GM21825 (cell line): ENCODE measurements at regions not wholly inside any gene's neighbourhood (a gene's known extent, or its start where the extent isn't known, plus 50 kb on each side); places are given as distances from the start of the nearest gene placed in this dataset.
"Not testable (repeated sequence)": the region's sequence is repeated elsewhere in the genome, so short reads cannot be mapped to it uniquely, and the experiment has no call there.

Experiments used
- ATAC-seq: cut with Tn5 transposase; IDR thresholded peaks from one replicate; pipeline ENCODE4 v1.9.1; 2021; ENCODE audit warnings: mild to moderate bottlenecking, moderate library complexity; ENCODE audit not compliant: unreplicated experiment

GRCh38 chr1:219038398-219038797, 135.3 kb upstream of the LYPLAL1 start:
- no peak for ATAC-seq

DNA sequence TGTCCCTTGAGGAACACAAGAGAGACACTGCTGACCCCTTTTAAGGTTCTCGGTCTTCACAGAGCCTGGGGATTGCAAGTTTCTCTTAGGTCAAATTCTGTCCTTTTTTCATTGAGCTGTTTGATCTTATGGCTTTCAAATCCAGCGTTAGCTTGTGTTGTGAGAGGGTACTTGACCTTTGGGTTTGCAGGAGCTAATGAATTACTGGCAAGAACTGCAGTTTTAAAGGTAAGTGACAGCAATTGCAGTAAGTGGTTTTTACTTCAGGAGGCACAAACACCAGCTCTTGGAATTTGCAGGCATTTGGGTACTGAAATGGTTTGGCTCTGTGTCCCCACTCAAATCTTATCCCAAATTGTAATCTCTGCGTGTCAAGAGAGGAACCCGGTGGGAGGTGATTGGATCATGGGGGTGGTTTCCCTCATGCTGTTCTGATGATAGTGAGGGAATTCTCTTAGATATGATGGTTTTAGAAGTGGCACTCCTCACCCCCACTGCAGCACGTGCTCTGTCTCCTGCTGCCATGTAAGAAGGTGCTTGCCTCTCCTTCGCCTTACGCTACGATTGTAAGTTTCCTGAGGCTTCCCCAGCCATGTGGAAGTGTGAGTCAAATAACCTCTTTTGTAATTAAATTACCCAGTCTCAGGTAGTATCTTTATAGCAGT, 134.5 kb upstream of the LYPLAL1 start:
- no peak for ATAC-seq

- no peak for ATAC-seq
These were observed 134.0 kb upstream of the LYPLAL1 start for GRCh38 chr1:219039682-219040154.

- no peak for ATAC-seq
These were observed 133.4 kb upstream of the LYPLAL1 start for GRCh38 chr1:219040291-219040690.

DNA sequence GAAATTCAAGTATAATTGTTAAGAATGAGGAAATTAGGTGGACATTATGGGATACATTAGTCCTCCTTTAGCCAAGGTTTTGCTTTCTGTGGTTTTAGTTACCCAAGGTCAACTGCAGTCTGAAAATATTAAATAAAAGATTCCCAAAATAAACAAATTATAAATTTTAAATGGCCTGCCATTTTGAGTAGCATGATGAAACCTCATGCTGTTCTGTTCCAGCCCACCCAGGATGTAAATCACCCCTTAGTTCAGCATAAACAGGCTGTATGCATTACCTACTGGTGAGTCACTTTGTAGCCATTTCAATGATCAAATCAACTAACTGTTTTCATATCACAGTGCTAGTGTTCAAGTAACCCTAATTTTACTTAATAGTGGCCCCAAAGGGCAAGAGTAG, 132.5 kb upstream of the LYPLAL1 start:
- ATAC-seq, result no peak

DNA sequence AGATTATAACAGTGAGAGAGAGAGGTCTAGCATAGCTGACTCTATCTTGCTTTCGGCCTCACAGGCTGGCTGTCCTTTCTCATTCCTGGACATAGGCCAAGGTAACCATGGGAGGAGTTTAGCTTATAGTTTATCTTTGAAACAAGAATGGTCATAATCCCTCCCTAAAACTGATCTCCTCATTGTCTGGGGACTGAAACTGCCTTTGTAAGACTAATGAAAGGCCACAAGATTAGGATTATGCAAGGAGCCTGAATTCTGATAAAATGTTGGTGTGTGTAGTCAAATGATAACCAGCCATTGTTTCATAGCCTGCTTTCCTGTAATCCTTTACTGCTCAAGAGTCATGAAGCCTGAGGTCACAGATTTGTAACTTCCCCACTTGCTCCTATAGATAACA, 131.9 kb upstream of the LYPLAL1 start:
- ATAC-seq, result no peak

DNA sequence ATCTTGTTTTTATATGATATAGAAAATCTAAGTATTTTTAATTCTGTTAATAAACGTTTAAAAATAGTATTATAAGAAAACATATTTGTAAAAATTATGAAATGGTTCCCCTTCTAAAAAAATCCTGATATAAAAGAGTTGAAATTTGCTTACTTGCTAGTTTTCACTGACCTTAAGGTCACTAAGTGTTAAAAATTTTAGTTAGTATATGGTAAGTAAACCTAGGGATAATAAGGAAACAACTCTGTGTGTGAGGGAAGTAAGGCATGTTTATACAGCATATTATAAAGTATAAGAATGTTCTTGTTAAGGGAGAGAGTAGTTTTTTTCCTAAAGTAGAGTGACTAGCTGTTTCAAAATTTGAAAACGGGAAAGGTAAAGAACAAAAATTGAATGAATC, 130.9 kb upstream of the LYPLAL1 start:
- no peak for ATAC-seq

GRCh38 chr1:219045246-219045645, 128.4 kb upstream of the LYPLAL1 start:
- no peak for ATAC-seq

DNA sequence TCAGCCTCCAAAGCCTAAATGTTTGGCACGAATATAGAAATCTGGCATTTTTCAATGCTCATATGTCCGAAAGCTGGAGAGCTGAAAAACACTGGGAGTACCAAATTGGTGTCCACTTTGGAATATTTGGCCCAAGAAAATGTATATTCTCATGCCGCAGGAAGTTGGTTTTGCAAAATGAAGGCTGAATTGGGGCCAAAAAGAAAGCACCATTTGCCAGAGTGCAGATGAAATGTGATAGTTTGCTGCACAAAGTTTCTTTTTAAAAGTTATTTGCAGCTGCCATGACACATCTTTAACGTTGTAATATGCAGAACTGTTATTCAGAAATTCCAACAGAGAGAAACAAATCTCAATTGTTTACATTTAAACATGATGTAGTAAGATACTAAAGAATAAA, 124.2 kb upstream of the LYPLAL1 start:
- ATAC-seq, result no peak

DNA sequence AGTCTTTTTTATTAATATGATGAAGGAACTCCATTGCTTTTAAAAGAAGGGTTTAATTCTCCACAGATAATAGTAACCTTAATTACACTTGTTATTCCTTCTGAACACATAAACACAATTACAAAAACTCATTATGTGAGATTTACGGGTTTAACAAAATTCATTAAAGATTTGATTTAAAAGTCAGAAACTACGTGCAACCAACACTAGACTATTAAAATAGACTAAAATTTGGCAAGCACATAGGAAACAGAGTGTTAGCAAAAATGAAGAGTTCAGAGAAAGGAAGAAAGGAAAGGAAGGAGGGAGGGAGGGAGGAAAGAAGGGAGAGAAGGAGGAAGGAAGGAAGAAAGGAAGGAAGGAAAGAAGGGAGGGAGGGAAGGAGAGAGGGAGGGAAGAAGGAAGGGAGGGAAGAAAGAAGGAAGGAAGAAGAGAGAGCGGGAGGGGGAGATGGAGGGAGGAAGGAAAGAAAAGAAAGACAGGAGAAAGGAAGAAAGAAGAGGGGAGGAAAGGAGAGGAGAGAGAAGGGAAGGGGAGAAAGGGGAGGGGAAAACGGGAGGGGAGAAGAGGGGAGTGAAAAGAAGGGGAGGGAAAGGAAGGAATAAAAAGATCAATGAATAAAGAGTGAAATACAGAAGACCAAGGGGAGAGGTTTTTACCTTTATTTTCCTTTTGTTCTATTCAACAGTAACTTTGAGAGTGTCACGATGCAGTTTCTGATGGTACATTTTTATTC, 123.4 kb upstream of the LYPLAL1 start:
- ATAC-seq, result no peak

GRCh38 chr1:219050822-219051125, 122.9 kb upstream of the LYPLAL1 start:
- ATAC-seq, result no peak

DNA sequence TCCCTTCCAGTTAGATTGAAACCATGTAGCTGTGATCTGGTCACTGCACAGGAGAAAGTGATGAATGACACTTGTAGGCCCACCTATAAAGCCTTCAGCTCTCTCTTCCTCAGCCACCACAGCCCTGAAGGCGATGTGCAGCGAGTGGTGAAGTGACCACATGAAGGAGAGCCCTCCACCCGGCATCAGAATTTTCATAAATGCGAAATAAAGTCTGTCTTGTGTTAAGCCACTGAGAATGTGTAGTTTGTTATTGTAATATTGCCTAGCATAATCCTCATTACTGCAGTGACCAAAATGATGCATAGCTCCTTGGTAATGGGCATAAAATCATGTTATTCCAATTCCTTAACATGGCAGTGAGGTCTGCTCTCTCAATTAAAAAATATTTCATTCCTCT, 122.1 kb upstream of the LYPLAL1 start:
- ATAC-seq, result no peak

DNA sequence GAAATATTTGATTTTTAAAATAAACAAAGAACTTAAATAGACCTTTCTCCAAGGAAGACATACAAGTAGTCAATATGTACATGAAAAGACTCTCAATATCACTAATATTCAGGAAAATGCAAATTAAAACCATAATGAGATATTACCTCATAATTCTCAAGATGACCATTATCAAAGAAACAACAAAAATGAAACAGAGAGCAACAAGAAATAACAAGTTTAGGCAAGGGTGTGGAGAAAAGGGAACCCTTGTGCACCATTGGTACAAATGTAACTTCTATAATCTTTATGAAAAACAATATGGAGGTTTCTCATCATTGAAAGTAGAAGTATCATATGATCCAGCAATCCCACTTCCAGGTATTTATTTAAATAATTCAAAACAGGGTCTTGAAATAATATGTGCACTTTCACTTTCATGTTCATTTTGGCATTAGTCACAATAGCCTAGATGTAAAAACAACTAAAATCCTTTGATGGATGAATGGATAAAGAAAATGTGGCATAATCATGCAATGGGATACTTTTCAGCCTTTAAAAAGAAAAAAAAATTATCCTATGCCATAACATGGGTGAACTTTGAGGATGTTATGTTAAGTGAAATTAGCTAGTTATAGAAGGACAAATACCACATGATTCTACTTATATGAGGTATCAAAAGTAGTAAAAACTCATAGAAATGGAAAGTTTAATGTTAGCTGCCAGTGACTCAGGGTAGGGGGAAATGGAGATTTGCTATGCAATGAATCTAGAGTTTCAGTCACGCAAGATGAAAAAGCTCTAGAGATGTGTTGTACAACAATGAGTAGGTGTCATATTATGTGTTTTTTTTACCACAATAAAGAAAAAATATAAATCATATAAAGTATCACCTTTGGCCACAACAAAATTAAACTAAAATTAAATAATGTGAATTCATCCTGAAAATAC, 114.5 kb upstream of the LYPLAL1 start:
- ATAC-seq, result no peak

DNA sequence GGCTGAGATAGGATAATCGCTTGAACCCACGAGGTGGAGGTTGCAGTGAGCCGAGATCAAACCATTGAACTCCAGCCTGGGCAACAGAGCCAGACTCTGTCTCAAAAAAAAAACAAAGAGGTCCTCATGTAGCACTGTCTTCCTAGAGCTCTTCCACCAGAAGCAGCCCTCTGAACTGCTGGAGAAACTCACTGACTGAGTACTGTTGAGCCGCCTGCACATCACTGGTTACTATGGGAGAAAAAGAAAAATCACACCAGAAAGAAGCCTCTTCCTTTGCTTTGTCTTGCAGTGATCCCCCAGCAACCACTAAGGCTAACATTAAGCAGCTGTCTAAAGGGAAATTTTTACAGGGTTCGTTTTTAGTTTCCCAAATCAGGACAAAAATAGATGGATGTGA, 112.9 kb upstream of the LYPLAL1 start:
- ATAC-seq, result no peak

DNA sequence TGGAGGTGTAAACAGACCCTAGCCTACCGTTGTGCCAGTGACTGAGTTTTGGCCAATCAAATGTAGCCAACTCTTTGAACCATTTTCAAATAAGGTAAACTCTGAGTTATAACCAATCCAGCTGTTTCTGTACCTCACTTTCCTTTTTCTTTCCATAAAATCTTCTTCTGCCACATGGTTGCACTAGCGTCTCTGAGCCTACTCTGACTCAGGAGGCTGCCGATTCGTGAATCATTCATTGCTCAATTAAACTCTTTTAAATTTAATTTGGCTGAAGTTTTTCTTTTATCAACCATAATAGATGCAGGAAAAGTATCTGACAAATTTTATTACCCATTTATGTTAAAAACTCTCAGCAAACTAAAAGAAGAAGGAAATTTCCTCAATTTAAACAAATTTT, 111.5 kb upstream of the LYPLAL1 start:
- no peak for ATAC-seq

GRCh38 chr1:219066098-219066497, 107.6 kb upstream of the LYPLAL1 start:
- ATAC-seq, result no peak

DNA sequence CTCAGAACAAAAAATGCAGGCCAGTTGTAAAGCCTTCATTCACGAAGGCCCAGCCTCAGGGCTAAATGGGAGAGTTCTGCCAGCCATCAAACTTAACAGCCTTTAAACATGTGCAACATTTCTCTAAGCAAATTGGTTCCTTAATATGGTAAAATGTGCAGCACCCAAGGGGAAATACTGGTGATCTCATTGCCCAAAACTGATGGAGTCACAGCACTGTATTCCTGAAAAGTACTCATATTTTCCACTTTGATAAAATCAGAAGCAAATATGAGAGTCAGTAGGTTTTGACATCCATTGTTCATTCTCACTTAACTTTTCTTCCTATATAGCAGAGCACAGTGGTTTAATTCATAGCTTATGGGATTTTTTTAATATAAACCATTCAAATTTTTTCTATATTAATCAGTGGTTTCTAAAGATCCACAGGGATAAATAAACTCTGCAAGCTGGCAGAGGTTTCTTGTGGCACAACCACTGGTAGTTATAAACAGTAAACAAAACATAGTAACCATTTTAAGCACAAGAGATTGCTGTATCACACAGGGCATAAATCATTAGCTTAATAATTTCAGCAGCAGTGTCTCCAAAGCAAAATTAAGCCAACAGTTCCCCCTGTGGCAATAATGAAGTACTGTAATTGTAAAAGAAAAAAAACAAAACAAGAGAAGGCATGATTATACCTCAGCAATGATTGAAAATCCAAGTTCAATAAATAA, 106.9 kb upstream of the LYPLAL1 start:
- ATAC-seq, result no peak

- no peak for ATAC-seq
These were observed 106.3 kb upstream of the LYPLAL1 start for GRCh38 chr1:219067350-219067712.

DNA sequence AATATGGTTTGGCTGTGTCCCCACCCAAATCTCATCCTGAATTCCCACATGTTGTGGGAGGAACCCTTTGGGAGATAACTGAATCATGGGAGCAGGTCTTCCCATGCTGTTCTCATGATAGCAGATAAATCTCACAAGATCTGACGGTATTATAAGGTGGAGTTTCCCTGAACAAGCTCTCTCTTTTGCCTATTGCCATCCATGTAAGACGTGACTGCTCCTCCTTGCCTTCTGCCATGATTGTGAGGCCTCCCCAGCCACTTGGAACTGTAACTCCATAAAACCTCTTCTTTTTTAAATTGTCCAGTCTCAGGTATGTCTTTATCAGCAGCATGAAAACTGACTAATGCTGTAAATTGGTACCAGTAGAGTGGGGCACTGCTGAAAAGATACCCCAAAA, 103.3 kb upstream of the LYPLAL1 start:
- not testable (repeated sequence) for ATAC-seq

DNA sequence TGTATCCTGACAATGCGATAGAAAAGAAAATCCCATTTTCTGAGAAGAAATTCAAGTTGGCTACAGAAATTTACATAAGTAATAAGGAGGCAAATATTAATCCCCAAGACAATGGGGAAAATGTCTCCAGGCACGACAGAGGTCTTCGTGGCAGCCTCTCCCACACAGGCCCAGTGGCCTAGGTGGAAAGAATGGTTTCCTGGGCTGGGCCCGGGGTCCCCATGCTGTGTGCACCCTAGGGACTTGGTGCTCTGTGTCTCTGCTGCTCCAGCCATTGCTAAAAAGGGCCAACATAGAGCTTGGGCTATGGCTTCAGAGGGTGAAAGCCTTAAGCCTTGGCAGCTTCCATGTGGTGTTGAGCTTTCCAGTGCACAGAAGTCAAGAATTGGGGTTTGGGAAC, 102.5 kb upstream of the LYPLAL1 start:
- ATAC-seq, result no peak

GRCh38 chr1:219072329-219072728, 101.3 kb upstream of the LYPLAL1 start:
- ATAC-seq, result no peak
